Caco-2 (cell line): ENCODE measurements at regions not wholly inside any gene's neighbourhood (a gene's known extent, or its start where the extent isn't known, plus 50 kb on each side); places are given as distances from the start of the nearest gene placed in this dataset.

ENCODE experiments used
- BruUV-seq: library from RNA; stranded (reverse); fragments of 400-500 nt; replicated peaks from 2 replicates; lab custom pipeline; 2021; lab: Mats Ljungman, UMichigan
- CTCF ChIA-PET: fragments of 300-600 bp; sonication (Branson Sonifier 250); formaldehyde crosslinking; loops from one replicate; lab custom pipeline; 2022; ENCODE audit warnings: antibody characterized with exemption; lab: Charles Lee
- POLR2A ChIA-PET: fragments of 300-600 bp; sonication (Branson Sonifier 250); formaldehyde crosslinking; loops from one replicate; lab custom pipeline; 2022; ENCODE audit warnings: antibody characterized with exemption; lab: Charles Lee
- DNase-seq, 2 experiments: peaks; one replicate each; pipeline versions ENCODE4 v3.0.0 to v3.0.0-alpha.2; 2020 to 2022
- H3K27me3 ChIP-seq: replicated peaks from 2 replicates; pipeline ENCODE4 v1.6.0; 2011; ENCODE audit warnings: low read length; ENCODE audit not compliant: control insufficient read depth, insufficient read depth
- H3K36me3 ChIP-seq: 2 replicates; pipeline ENCODE4 v1.5.1; 2011; ENCODE audit warnings: low read length; ENCODE audit not compliant: control insufficient read depth, insufficient read depth
- H3K4me1 ChIP-seq: fragments of 250-450 bp; sonication (Bioruptor Pico); 2 replicates; pipeline ENCODE4 v1.5.1; 2020; ENCODE audit warnings: mild to moderate bottlenecking
- H3K4me3 ChIP-seq: 2 replicates; pipeline ENCODE4 v1.5.1; 2011; ENCODE audit warnings: low read depth, mild to moderate bottlenecking, control low read depth, low read length
- H3K9me3 ChIP-seq: fragments of 250-450 bp; sonication (Bioruptor Pico); 2 replicates; pipeline ENCODE4 v1.5.1; 2020; ENCODE audit warnings: mild to moderate bottlenecking, moderate library complexity
- H3K27ac Mint-ChIP-seq: one replicate; pipeline ENCODE4 v1.8.0; 2022; ENCODE audit warnings: mixed read lengths; ENCODE audit not compliant: unreplicated experiment
- H3K27me3 Mint-ChIP-seq: one replicate; pipeline ENCODE4 v1.8.0; 2022; ENCODE audit warnings: mixed read lengths; ENCODE audit not compliant: insufficient read depth, unreplicated experiment
- H3K36me3 Mint-ChIP-seq: one replicate; pipeline ENCODE4 v1.8.0; 2022; ENCODE audit warnings: mild to moderate bottlenecking, mixed read lengths; ENCODE audit not compliant: insufficient read depth, unreplicated experiment
- H3K4me1 Mint-ChIP-seq: one replicate; pipeline ENCODE4 v1.8.0; 2022; ENCODE audit warnings: low read depth, mixed read lengths; ENCODE audit not compliant: unreplicated experiment
- H3K4me3 Mint-ChIP-seq: one replicate; pipeline ENCODE4 v1.8.0; 2022; ENCODE audit warnings: mild to moderate bottlenecking, moderate library complexity, mixed read lengths; ENCODE audit not compliant: unreplicated experiment
- H3K9me3 Mint-ChIP-seq: one replicate; pipeline ENCODE4 v1.8.0; 2022; ENCODE audit warnings: mixed read lengths; ENCODE audit not compliant: unreplicated experiment
- intact Hi-C: fragments of 100-400 bp; cut with micrococcal nuclease; formaldehyde crosslinking; loops from one replicate; pipeline ENCODE4 v1.10.0; 2022; ENCODE audit not compliant: unreplicated experiment
- TF ChIP-seq, protein P1 (sequence below), 2 experiments: fragments of 200-600 bp in 1 of 2; IDR thresholded peaks; 1 replicate in 1 of 2; 2 replicates in 1 of 2; pipeline versions ENCODE4 v1.5.1 to v1.8.0; 2011 to 2022; ENCODE audit warnings: antibody characterized with exemption in 1 of 2, control low read depth in 1 of 2, inconsistent platforms in 1 of 2, low read depth in 1 of 2, low read length in 1 of 2, mild to moderate bottlenecking in 1 of 2, moderate library complexity in 1 of 2; ENCODE audit not compliant: insufficient read depth in 1 of 2, severe bottlenecking in 1 of 2, unreplicated experiment in 1 of 2

DNA sequence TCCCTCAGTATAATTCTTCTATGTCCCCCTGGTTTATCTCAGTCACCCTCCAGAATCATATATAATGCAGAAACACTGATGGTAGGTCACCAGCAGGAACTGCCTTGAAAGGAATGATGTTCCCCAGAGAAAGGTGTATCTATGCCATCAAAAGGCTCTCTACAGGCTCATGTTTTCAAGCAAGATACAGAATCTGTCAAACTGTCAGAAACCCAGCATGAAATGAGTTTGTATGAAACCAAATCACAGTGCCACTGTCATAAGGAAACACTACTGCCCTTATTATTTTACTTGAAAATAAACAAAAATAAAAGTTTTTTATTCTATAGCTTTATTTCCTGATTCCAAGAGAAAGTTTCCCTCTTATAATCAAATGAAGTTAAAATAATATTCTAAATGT, 1064.5 kb upstream of the DDX18 start:
- ChIA-PET CTCF (no interaction called here), POLR2A (no interaction called here)
- Histone ChIP-seq H3K4me1 (no peaks in the 10 kb centered on the region), H3K9me3 (no peaks in the 10 kb centered on the region), H3K27me3 (no peaks in the 10 kb centered on the region), H3K36me3 (no peaks in the 10 kb centered on the region), H3K4me3 (no peak overlapping the region)
- intact Hi-C loops, result loop anchor here (5.0 kb wide), 1 partner anchor 1022 kb away; no protein-coding TSS in a partner anchor
- Mint-ChIP-seq H3K4me3 (no peak overlapping the region), H3K9me3 (no peaks in the 10 kb centered on the region), H3K36me3 (no peaks in the 10 kb centered on the region), H3K4me1 (no peaks in the 10 kb centered on the region), H3K27me3 (no peaks in the 10 kb centered on the region), H3K27ac (no peak overlapping the region)
- DNase-seq, result no peak
- TF ChIP-seq, protein P1, sequence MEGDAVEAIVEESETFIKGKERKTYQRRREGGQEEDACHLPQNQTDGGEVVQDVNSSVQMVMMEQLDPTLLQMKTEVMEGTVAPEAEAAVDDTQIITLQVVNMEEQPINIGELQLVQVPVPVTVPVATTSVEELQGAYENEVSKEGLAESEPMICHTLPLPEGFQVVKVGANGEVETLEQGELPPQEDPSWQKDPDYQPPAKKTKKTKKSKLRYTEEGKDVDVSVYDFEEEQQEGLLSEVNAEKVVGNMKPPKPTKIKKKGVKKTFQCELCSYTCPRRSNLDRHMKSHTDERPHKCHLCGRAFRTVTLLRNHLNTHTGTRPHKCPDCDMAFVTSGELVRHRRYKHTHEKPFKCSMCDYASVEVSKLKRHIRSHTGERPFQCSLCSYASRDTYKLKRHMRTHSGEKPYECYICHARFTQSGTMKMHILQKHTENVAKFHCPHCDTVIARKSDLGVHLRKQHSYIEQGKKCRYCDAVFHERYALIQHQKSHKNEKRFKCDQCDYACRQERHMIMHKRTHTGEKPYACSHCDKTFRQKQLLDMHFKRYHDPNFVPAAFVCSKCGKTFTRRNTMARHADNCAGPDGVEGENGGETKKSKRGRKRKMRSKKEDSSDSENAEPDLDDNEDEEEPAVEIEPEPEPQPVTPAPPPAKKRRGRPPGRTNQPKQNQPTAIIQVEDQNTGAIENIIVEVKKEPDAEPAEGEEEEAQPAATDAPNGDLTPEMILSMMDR (IDR thresholded peaks at IDR 0.05; ENCODE audit: insufficient read depth in 1 of 2, low read depth in 1 of 2, low read length in 1 of 2, severe bottlenecking in 1 of 2, unreplicated experiment in 1 of 2), result no peak
- BruUV-seq, result no TSS peak

DNA sequence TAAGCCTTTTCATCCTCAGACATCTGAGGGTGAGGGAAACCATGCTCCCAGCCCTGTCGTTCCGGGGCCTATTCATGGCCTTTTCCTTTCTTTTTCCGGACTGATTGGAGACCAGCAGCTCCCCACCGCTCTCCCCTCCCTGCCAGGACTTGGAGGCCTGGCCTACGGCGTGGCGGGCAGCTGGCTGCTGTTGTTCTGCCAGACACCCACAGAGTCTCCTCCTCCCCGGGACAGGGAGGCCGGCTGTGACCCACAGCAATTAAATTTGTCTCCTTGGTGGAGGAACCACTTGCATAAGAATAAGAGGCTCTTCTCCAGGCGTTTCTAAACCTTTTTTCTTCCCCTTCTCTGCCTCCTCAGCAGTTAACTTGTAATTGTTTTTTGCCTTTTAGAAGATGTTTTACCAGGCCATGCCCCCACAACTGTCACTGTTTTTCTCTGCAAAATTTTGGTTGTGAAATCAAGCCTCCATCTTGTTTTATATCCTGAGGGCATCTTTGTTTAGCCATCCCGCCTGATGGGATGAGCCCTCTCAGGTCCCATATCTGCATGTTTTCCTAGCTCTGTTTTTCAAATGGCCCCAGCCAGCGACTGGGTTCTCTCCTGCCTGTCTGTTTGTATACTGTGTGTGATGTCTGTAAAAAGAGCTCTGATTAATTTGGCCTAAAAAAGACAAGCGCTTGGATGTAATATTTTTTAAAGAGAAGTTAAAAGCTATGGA, 1060.0 kb upstream of the DDX18 start:
- TF ChIP-seq, protein P1 (IDR thresholded peaks at IDR 0.05; ENCODE audit: insufficient read depth in 1 of 2, low read depth in 1 of 2, low read length in 1 of 2, severe bottlenecking in 1 of 2, unreplicated experiment in 1 of 2), result no peak
- POLR2A ChIA-PET, result no interaction called here
- H3K9me3 Mint-ChIP-seq, result no peaks in the 10 kb centered on the region

DNA sequence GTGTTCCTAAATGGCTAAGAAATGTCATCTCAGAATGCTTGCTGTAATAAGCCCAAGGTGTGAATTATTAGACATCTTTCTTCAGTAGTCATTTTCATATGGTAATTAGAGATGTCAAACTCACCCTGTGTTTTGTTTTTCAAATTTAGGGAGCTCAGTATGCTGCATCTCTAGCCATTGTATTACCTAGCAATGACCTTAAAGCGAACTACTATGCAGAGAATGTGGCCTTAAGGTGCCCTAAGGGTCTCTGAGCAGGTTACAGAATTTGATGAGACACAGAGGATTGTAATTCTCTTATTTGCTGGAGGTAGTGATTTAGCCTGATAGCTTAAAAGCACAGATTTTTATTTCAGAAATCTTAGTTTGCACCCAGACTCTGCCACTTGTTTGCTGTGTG, 1052.6 kb upstream of the DDX18 start:
- no peaks in the 10 kb centered on the region for H3K27me3 ChIP-seq
- no peak overlapping the region for H3K27ac Mint-ChIP-seq
- no peaks in the 10 kb centered on the region for H3K27me3 Mint-ChIP-seq
- H3K9me3 Mint-ChIP-seq, result no peaks in the 10 kb centered on the region
- H3K36me3 ChIP-seq, result no peaks in the 10 kb centered on the region
- TF ChIP-seq, protein P1 (IDR thresholded peaks at IDR 0.05; ENCODE audit: insufficient read depth in 1 of 2, low read depth in 1 of 2, low read length in 1 of 2, severe bottlenecking in 1 of 2, unreplicated experiment in 1 of 2), result no peak
- CTCF ChIA-PET, result no interaction called here
- intact Hi-C loops, result no loop called here
- POLR2A ChIA-PET, result no interaction called here
- no peaks in the 10 kb centered on the region for H3K9me3 ChIP-seq
- BruUV-seq, result no TSS peak
- H3K4me3 Mint-ChIP-seq, result no peak overlapping the region
- no peak for DNase-seq
- H3K4me1 Mint-ChIP-seq, result no peaks in the 10 kb centered on the region
- no peak overlapping the region for H3K4me3 ChIP-seq
- H3K4me1 ChIP-seq, result no peaks in the 10 kb centered on the region
- no peaks in the 10 kb centered on the region for H3K36me3 Mint-ChIP-seq

More for the DNA sequence above, 1060.0 kb upstream of the DDX18 start:
- Mint-ChIP-seq H3K27ac (no peak overlapping the region), H3K36me3 (no peaks in the 10 kb centered on the region), H3K4me1 (no peaks in the 10 kb centered on the region), H3K4me3 (no peak overlapping the region), H3K27me3 (no peaks in the 10 kb centered on the region)
- Histone ChIP-seq H3K27me3 (no peaks in the 10 kb centered on the region), H3K36me3 (no peaks in the 10 kb centered on the region), H3K4me1 (no peaks in the 10 kb centered on the region), H3K4me3 (no peak overlapping the region), H3K9me3 (no peaks in the 10 kb centered on the region)
- CTCF ChIA-PET, result no interaction called here
- DNase-seq, result no peak
- intact Hi-C loops, result no loop called here
- no TSS peak for BruUV-seq
